LNCAP (cell line): ENCODE measurements at regions not wholly inside any gene's neighbourhood (a gene's known extent, or its start where the extent isn't known, plus 50 kb on each side); places are given as distances from the start of the nearest gene placed in this dataset.

ENCODE experiments used
- CTCF ChIP-seq: fragments of 450-650 bp; IDR thresholded peaks from 2 replicates; pipeline ENCODE4 v1.5.1; 2017; ENCODE audit warnings: mild to moderate bottlenecking

DNA sequence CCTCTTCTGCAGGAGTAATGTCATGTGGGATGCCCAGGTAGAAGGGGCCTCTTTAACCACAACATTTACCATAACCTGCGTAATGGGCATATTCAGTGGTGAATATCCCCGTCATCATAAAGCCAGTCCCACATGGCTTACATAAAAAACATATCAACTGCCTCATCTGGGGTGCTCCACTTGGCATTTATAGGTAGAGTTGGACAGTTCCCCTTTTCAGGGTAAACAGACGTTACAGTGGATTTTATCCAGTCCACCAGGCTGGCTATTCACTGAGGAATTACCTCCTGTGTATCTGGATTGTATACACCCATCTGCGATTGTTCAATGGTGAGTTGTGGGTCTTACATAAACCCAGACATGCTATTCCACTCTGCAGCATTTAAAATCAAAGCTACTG lies 70.7 kb upstream of the ANKRD17 start:
- no peak for TF ChIP-seq CTCF

- TF ChIP-seq CTCF: no peak
These were observed 58.5 kb upstream of the ANKRD17 start for GRCh38 chr4:73317092-73317491.

- TF ChIP-seq CTCF: no peak
These were observed 56.5 kb upstream of the ANKRD17 start for GRCh38 chr4:73315091-73315490.

DNA sequence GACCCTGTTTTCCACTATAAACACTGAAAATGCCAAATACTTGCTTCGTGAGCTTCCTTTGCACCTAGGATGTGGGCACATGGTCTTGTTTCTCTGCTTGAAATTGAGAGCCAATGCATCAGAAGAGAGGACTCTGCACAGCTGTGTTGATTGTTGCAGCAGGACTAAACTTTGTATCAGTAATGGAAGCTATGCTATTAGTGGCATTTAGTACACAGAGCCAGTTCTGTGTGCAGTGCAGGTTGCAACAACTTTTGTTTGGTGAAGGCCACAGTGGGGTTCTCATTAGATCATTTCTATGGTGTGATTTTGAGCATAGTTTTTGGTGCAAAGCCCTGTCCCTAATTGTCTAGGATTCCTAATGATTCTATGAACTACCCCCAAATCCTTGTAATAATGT lies 54.4 kb upstream of the ANKRD17 start:
- TF ChIP-seq CTCF: no peak

DNA sequence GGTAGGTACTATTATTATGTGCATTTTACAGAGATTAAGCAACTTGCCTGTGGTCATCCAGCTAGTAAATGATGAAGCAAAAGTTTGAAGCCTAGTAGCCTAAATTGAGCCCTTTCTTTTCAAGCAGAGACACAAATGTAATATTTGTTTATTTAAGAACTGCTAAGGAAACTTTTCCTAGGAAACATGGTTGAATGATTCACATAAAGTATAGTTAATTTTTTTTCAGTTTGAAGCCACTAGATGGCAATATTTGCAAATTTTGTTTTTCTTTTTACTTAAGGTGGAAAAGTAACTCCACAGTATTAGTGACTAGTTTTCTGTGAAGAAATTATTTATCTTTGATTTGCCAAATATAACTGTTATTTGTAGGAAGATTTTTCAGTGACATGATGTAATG lies 52.8 kb upstream of the ANKRD17 start:
- peak; percentile 57 for TF ChIP-seq CTCF

DNA sequence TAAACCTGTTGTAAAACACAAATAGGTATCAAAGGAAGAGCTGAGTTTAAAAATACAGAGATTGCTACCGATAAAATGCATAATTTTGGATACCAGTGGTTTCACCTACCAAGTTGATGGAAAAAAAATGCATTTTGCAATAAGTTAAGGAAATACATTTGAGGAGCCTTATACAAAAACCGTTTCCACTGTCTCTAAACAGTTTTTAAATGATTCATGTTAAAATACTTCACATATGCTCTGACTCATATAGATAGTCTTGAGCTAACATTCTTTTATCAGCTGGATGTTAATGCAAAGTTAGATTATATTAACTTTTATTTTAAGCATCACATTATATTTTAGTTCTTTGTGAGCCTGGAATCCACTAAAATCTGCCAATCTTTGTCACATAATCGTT lies 50.6 kb upstream of the ANKRD17 start:
- TF ChIP-seq CTCF: no peak
